RPMI8226 (cell line): ENCODE measurements at regions not wholly inside any gene's neighbourhood (a gene's known extent, or its start where the extent isn't known, plus 50 kb on each side); places are given as distances from the start of the nearest gene placed in this dataset.

Source experiments
- DNase-seq: peaks from one replicate; pipeline ENCODE4 v3.0.0-alpha.2; 2015

GRCh38 chr6:164533045-164533362 is 776.4 kb downstream of the C6orf118 start:
- no peak for DNase-seq

- no peak for DNase-seq
These were observed 777.0 kb downstream of the C6orf118 start for GRCh38 chr6:164532198-164533044.

- DNase-seq: no peak
These were observed 777.7 kb downstream of the C6orf118 start for GRCh38 chr6:164531736-164532135.

GRCh38 chr6:164528539-164528938 is 780.9 kb downstream of the C6orf118 start:
- DNase-seq: no peak

GRCh38 chr6:164523087-164523654 is 786.2 kb downstream of the C6orf118 start:
- no peak for DNase-seq

- DNase-seq: no peak
These were observed 788.5 kb downstream of the C6orf118 start for GRCh38 chr6:164520916-164521315.

GRCh38 chr6:164507206-164507940 is 802.0 kb downstream of the C6orf118 start:
- DNase-seq: peak; percentile 86

- no peak for DNase-seq
These were observed 804.0 kb downstream of the C6orf118 start for GRCh38 chr6:164505425-164505824.

- peak; percentile 88 for DNase-seq
These were observed 806.6 kb downstream of the C6orf118 start for GRCh38 chr6:164502833-164503232.

GRCh38 chr6:164495882-164496495 is 813.4 kb downstream of the C6orf118 start:
- DNase-seq: no peak

GRCh38 chr6:164478426-164478825 is 831.0 kb downstream of the C6orf118 start:
- DNase-seq: no peak

- DNase-seq: no peak
These were observed 831.6 kb downstream of the C6orf118 start for GRCh38 chr6:164477790-164478189.

GRCh38 chr6:164477101-164477500 is 832.3 kb downstream of the C6orf118 start:
- no peak for DNase-seq

- no peak for DNase-seq
These were observed 840.0 kb downstream of the C6orf118 start for GRCh38 chr6:164469276-164469949.

- peak; percentile 18 for DNase-seq
These were observed 853.6 kb downstream of the C6orf118 start for GRCh38 chr6:164455835-164456234.

- DNase-seq: no peak
These were observed 855.6 kb downstream of the C6orf118 start for GRCh38 chr6:164453835-164454234.

- no peak for DNase-seq
These were observed 866.8 kb downstream of the C6orf118 start for GRCh38 chr6:164442572-164442971.

- DNase-seq: no peak
These were observed 870.1 kb downstream of the C6orf118 start for GRCh38 chr6:164439331-164439730.

- DNase-seq: no peak
These were observed 872.4 kb downstream of the C6orf118 start for GRCh38 chr6:164436976-164437375.

GRCh38 chr6:164427728-164428402 is 881.5 kb downstream of the C6orf118 start:
- DNase-seq: no peak

- no peak for DNase-seq
These were observed 884.9 kb downstream of the C6orf118 start for GRCh38 chr6:164424489-164424888.

GRCh38 chr6:164419099-164419498 is 890.3 kb downstream of the C6orf118 start:
- no peak for DNase-seq
